ENCODE measurements at regions not wholly inside any gene's neighbourhood (a gene's known extent, or its start where the extent isn't known, plus 50 kb on each side); places are given as distances from the start of the nearest gene placed in this dataset.
A peak's percentile ranks its signal among the peaks of the same experiment; 100 is the strongest.

DNA sequence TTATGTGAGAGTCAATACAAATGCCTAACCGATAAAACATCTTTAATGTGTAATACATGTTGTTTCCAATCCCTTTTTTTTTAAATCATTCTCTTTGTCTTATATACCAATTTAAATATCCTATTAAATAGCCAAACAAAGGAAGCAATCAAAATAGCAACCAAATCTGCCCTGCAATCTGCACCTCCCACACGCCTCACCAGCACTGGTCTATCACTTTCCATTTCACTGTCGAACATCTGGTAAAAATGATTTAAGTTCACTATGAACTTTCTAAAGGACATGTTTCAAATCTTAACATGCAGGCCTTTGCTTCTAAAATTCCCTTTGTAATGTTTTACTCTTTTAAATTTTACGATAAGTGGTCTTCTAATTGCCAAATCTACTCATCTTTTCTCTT lies 1305.5 kb upstream of the TENM4 start:
- intact Hi-C loops (cut with DNase I) = no loop called here
- Histone ChIP-seq H3K4me1 (no peaks in the 10 kb centered on the region), H3K4me3 (no peak overlapping the region), H3K9me3 (no peaks in the 10 kb centered on the region), H3K27ac (no peak overlapping the region), H3K27me3 (no peaks in the 10 kb centered on the region), H3K36me3 (no peaks in the 10 kb centered on the region)
- no peak for DNase-seq
- WGBS, 2 donors = 85 to 90% methylated on average over 4 of the region's 4 CpGs
- TF ChIP-seq, protein P1, sequence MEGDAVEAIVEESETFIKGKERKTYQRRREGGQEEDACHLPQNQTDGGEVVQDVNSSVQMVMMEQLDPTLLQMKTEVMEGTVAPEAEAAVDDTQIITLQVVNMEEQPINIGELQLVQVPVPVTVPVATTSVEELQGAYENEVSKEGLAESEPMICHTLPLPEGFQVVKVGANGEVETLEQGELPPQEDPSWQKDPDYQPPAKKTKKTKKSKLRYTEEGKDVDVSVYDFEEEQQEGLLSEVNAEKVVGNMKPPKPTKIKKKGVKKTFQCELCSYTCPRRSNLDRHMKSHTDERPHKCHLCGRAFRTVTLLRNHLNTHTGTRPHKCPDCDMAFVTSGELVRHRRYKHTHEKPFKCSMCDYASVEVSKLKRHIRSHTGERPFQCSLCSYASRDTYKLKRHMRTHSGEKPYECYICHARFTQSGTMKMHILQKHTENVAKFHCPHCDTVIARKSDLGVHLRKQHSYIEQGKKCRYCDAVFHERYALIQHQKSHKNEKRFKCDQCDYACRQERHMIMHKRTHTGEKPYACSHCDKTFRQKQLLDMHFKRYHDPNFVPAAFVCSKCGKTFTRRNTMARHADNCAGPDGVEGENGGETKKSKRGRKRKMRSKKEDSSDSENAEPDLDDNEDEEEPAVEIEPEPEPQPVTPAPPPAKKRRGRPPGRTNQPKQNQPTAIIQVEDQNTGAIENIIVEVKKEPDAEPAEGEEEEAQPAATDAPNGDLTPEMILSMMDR (IDR thresholded peaks at IDR 0.05) = no peak
- no peak for TF ChIP-seq POLR2A (IDR thresholded peaks at IDR 0.05)

DNA sequence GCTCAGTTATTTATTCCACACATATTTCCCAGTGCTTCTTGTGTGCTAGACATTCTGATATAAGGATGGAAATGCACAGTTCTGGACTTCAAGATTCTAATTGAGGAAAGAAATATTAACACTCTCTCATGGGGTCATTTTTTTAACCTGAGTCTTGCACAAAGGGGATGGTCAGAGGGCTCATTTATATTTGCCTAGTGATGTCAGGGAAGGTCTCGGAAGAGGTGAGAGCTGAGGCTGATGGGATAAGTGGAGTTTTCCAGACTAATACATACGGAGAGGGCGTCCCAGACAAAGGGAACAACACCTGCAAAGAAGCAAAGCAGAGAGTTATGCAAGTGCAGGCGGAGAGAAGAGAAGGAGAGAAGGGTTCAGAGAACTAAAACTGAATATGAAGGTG lies 1304.6 kb upstream of the TENM4 start:
- H3K9me3 ChIP-seq = no peaks in the 10 kb centered on the region
- no peak for DNase-seq
- no peaks in the 10 kb centered on the region for H3K4me1 ChIP-seq
- H3K27ac ChIP-seq = no peak overlapping the region
- no peaks in the 10 kb centered on the region for H3K27me3 ChIP-seq
- intact Hi-C loops (cut with DNase I) = no loop called here
- TF ChIP-seq, protein P1 (IDR thresholded peaks at IDR 0.05) = no peak
- TF ChIP-seq POLR2A (IDR thresholded peaks at IDR 0.05) = no peak
- H3K4me3 ChIP-seq = no peak overlapping the region
- H3K36me3 ChIP-seq = no peaks in the 10 kb centered on the region
- WGBS, 2 donors = 87 to 91% methylated on average over 4 of the region's 4 CpGs

DNA sequence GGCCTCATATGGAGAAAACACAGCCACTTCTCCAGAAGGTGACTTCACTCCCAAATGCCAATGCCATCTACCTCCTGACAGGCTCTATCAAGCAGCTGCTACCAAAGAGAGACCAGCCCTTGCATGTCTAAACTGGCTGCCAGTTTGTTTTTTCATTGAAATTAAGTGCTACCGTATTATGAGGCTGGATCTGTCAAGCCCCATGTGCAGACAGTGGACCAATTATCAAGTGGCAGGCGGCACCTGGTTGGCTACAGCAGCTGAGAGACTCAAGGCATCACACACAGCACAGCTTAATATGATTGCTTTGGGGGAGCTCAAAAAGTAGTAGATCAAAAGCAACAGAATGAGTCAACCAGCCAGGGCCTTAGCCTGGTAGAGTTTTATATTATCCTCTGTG lies 1293.0 kb upstream of the TENM4 start:
- H3K9me3 ChIP-seq = no peaks in the 10 kb centered on the region
- intact Hi-C loops (cut with DNase I) = no loop called here
- DNase-seq = no peak
- H3K4me1 ChIP-seq = peaks cover 0 to 2% (median 0%) of the 10 kb centered on the region in 3 donors
- no peaks in the 10 kb centered on the region for H3K27me3 ChIP-seq
- H3K36me3 ChIP-seq = no peaks in the 10 kb centered on the region
- WGBS, 2 donors = 58 to 65% methylated on average over 2 of the region's 2 CpGs
- TF ChIP-seq, protein P1 (IDR thresholded peaks at IDR 0.05) = no peak
- TF ChIP-seq POLR2A (IDR thresholded peaks at IDR 0.05) = no peak
- H3K27ac ChIP-seq = no peak overlapping the region
- no peak overlapping the region for H3K4me3 ChIP-seq

DNA sequence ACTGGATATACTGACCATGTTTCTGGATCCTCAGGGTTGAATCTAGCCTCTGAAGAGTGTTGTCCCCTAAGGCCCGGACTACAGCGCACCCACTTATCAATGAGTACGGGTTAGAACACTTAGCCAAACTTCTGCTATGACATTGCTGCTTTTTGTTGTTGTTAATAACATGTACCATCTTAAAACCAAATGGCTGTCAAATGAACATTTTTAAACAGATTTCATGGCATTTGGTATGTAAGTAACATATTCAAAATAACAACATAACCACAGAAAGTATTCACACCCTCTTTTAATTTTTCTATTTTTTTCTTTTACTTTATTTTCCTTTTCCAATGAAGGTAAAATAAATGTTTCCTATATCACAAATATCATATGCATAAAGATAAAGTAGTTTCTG lies 1292.5 kb upstream of the TENM4 start:
- DNase-seq = no peak
- intact Hi-C loops (cut with DNase I) = no loop called here
- Histone ChIP-seq H3K27me3 (no peaks in the 10 kb centered on the region), H3K27ac (no peak overlapping the region), H3K4me3 (no peak overlapping the region), H3K9me3 (no peaks in the 10 kb centered on the region), H3K4me1 (peaks cover 0 to 2% (median 0%) of the 10 kb centered on the region in 3 donors), H3K36me3 (no peaks in the 10 kb centered on the region)
- TF ChIP-seq, protein P1 (IDR thresholded peaks at IDR 0.05) = no peak
- WGBS, 2 donors = 96 to 97% methylated on average over 3 of the region's 3 CpGs

DNA sequence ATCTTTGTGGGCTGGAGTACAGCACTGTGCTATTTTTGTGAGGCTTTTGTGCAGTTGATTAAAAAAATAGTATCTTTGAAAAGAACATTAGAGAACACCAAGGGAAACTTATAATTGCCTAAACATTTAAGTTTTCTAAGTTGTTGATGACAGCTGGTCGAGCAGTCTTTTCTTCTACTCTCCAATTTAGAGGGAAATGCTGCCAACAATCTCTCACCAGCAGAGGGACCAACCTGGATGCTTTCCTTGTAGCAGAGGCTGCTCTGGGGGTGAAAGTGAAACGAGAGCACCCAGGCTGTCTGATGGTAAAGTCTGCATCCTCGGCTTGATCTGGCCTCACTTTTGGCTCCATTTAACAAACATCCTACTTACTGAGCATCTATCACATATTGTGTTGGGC lies 1286.5 kb upstream of the TENM4 start:
- TF ChIP-seq, protein P1 (IDR thresholded peaks at IDR 0.05) = peak in 2 of 6 experiments; percentile 10 to 48
- TF ChIP-seq POLR2A (IDR thresholded peaks at IDR 0.05) = no peak
- intact Hi-C loops (cut with DNase I) = no loop called here
- Histone ChIP-seq H3K27me3 (no peaks in the 10 kb centered on the region), H3K4me3 (no peak overlapping the region), H3K4me1 (peaks cover 0 to 18% (median 6%) of the 10 kb centered on the region in 3 donors), H3K36me3 (no peaks in the 10 kb centered on the region), H3K27ac (no peak overlapping the region), H3K9me3 (no peaks in the 10 kb centered on the region)
- WGBS, 2 donors = 5 to 8% methylated on average over 3 of the region's 3 CpGs
- DNase-seq = no peak
